Ovary (tissue), 7 donors: ENCODE measurements at regions not wholly inside any gene's neighbourhood (a gene's known extent, or its start where the extent isn't known, plus 50 kb on each side); places are given as distances from the start of the nearest gene placed in this dataset.

Source experiments
- DNase-seq, 5 donors: peaks; one replicate each; pipeline ENCODE4 v3.0.0-alpha.2; 2019 to 2020
- H3K27ac ChIP-seq, 2 donors: fragments of 200-600 bp; one replicate each; pipeline versions ENCODE4 v1.5.1 to v1.8.0; 2019 to 2022
- H3K27me3 ChIP-seq: fragments of 200-600 bp; one replicate; pipeline ENCODE4 v1.8.0; 2022
- H3K36me3 ChIP-seq: fragments of 200-600 bp; sonication (generic); one replicate; pipeline ENCODE4 v1.5.1; 2019
- H3K4me1 ChIP-seq: one replicate; pipeline ENCODE4 v1.8.1; 2013; ENCODE audit warnings: mild to moderate bottlenecking, moderate library complexity; ENCODE audit not compliant: insufficient read depth
- H3K4me3 ChIP-seq: fragments of 200-600 bp; sonication (generic); one replicate; pipeline ENCODE4 v1.5.1; 2017
- H3K9me3 ChIP-seq, 2 donors: fragments of 200-600 bp in 1 of 2; sonication (generic) in 1 of 2; one replicate each; pipeline versions ENCODE4 v1.5.1 to v1.8.1; 2013 to 2019; ENCODE audit warnings: mild to moderate bottlenecking in 1 of 2, moderate library complexity in 1 of 2
- EP300 ChIP-seq: sonication (generic); formaldehyde crosslinking; IDR thresholded peaks from one replicate; pipeline ENCODE4 v1.6.1; 2017; ENCODE audit warnings: antibody characterized with exemption
- POLR2A ChIP-seq: fragments of 450-650 bp; IDR thresholded peaks from one replicate; pipeline ENCODE4 v1.6.1; 2017; ENCODE audit warnings: antibody characterized with exemption, mild to moderate bottlenecking, moderate library complexity
- WGBS, 3 donors: extraction: QIAGEN DNeasy Blood & Tissue Kit in 1 of 3; methylation state at CpG; one replicate each; pipeline versions ENCODE4 v1.1.5 to v1.1.7; 2013 to 2017; 5-methylcytosine and 5-hydroxymethylcytosine counted together
- intact Hi-C, 4 donors: fragments of 100-400 bp; cut with DNase I; formaldehyde crosslinking; loops; one replicate each; pipeline versions ENCODE4 v1.11.0 to v1.15.1; 2022 to 2023
- TF ChIP-seq, protein P1 (sequence below), 3 donors: fragments of 450-650 bp in 2 of 3; fragments of 200-600 bp in 1 of 3; IDR thresholded peaks; one replicate each; pipeline versions ENCODE4 v1.5.1 to v1.8.0; 2016 to 2022; ENCODE audit warnings: antibody characterized with exemption in 3 of 3, mild to moderate bottlenecking in 1 of 3
- donor health status: DM: no; HTN: no; CAD: no; lungs with moderate emphysema.
- donor health status: DM: no; HTN: no; CAD: no.
- donor health status: Bipolar disorder and iron deficiency.
- donor health status: DM: no; HTN: no; CAD: no.
- donor health status: DM: yes; HTN: yes; CAD: no.

DNA sequence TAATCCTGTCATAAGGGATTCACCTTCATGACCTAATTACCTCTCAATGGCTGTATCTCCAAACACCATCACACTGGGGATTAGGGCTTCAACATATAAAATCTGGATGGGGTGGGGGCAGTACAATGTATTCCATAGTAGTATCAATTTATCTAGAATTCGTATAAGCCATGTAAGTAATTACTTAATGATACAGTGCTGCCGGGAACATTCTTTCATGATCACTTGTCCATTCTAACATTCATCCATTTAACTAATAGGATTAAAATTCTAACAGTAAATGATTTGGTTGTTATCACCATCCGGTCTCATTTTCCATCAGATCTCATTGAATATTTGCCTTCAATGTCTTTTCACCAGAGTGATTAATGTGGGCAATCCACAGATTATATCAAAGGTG, 1620.9 kb upstream of the TENM3 start:
- Histone ChIP-seq H3K27me3 (no peaks in the 10 kb centered on the region), H3K4me3 (no peak overlapping the region), H3K27ac (no peak overlapping the region), H3K36me3 (no peaks in the 10 kb centered on the region), H3K9me3 (no peaks in the 10 kb centered on the region), H3K4me1 (no peaks in the 10 kb centered on the region)
- intact Hi-C loops = no loop called here
- no peak for TF ChIP-seq EP300
- no peak for DNase-seq
- 70 to 87% (median 87%) methylated on average over 3 of the region's 3 CpGs for WGBS, 3 donors

DNA sequence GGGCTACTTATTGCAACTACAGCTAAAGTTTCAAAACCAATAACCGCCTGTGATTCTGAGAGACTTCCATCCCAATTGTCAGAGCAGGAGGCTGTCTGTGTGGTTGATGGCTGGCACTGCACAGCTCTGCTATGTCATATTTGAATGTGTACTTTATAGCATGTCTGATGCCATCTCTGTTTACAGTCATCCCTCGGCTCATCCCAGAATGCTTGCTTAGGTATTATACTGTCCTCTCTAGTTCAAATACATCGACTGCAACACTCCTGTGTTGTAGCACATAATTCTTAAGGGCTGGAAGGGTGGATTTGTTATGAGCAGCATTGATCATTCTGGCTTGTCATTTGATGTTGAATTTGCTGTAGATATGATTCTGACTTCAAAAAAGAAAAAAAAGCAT, 1617.5 kb upstream of the TENM3 start:
- WGBS, 3 donors = 77 to 91% (median 83%) methylated on average over 3 of the region's 3 CpGs
- intact Hi-C loops = no loop called here
- H3K4me3 ChIP-seq = no peak overlapping the region

DNA sequence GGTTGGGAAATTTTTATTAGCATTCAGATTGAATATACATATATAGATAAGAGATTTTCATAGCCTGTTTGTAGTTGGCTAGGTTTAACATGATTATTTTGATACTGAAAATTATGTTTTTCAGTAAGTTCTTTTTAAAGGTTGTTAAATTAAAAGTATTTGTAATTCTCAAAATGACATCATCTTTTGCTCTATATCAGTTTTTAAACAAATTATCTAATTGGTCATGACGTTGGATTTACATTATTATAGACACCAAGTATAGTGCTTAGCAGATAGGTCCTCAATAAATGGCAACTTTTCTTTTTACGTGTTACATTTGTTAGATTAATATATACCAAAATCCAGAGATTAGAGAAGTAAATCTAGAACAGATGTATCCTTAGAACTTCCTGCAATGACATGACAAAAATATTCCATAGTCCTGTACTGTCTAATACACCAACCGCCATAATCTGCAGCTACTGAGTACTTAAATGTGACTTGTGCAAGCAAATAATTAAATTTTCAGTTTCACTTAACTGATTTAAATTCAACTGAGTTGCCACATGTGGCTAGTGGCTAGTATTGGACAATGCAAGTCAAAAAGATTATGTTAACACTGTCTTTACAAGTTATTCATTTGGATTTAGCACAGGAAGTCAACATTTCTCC, 1613.1 kb upstream of the TENM3 start:
- intact Hi-C loops = no loop called here
- H3K9me3 ChIP-seq = no peaks in the 10 kb centered on the region

More for the DNA sequence above, 1617.5 kb upstream of the TENM3 start:
- Histone ChIP-seq H3K9me3 (no peaks in the 10 kb centered on the region), H3K27ac (no peak overlapping the region), H3K4me1 (no peaks in the 10 kb centered on the region), H3K36me3 (no peaks in the 10 kb centered on the region), H3K27me3 (no peaks in the 10 kb centered on the region)
- no peak for DNase-seq
- no peak for TF ChIP-seq POLR2A
- TF ChIP-seq, protein P1, sequence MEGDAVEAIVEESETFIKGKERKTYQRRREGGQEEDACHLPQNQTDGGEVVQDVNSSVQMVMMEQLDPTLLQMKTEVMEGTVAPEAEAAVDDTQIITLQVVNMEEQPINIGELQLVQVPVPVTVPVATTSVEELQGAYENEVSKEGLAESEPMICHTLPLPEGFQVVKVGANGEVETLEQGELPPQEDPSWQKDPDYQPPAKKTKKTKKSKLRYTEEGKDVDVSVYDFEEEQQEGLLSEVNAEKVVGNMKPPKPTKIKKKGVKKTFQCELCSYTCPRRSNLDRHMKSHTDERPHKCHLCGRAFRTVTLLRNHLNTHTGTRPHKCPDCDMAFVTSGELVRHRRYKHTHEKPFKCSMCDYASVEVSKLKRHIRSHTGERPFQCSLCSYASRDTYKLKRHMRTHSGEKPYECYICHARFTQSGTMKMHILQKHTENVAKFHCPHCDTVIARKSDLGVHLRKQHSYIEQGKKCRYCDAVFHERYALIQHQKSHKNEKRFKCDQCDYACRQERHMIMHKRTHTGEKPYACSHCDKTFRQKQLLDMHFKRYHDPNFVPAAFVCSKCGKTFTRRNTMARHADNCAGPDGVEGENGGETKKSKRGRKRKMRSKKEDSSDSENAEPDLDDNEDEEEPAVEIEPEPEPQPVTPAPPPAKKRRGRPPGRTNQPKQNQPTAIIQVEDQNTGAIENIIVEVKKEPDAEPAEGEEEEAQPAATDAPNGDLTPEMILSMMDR (IDR thresholded peaks at IDR 0.05) = no peak
- TF ChIP-seq EP300 = no peak

DNA sequence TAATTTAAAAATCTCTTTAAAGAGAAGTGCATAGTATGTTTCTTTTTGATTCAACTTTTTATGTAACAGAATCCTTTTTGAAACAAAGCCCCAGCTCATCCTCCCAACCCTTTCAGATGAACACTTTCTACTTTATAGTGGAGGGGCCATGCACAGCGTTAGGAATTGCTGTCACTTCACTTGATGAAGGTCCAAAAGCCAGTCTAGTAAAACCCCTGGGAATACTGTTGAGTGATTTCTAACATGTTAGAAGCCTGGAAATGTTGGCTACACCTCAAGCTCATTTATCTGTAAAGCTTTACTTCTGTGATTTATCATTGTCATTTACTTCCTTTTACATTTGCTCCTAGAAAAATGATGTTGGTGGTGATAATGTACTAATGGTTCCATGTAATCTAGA, 1608.9 kb upstream of the TENM3 start:
- TF ChIP-seq EP300 (no peak), POLR2A (no peak)
- TF ChIP-seq, protein P1 (IDR thresholded peaks at IDR 0.05) = no peak
- H3K4me3 ChIP-seq = no peak overlapping the region
- WGBS, 3 donors = 29 to 48% (median 44%) methylated on average over 1 of the region's 1 CpG

More for the DNA sequence above, 1613.1 kb upstream of the TENM3 start:
- no peak overlapping the region for H3K27ac ChIP-seq
- H3K27me3 ChIP-seq = no peaks in the 10 kb centered on the region
- no peaks in the 10 kb centered on the region for H3K4me1 ChIP-seq
- H3K36me3 ChIP-seq = no peaks in the 10 kb centered on the region
- TF ChIP-seq EP300 (no peak), POLR2A (no peak)
- TF ChIP-seq, protein P1 (IDR thresholded peaks at IDR 0.05) = no peak
- no peak overlapping the region for H3K4me3 ChIP-seq
- 62 to 72% (median 69%) methylated on average over 3 of the region's 3 CpGs for WGBS, 3 donors
- no peak for DNase-seq

DNA sequence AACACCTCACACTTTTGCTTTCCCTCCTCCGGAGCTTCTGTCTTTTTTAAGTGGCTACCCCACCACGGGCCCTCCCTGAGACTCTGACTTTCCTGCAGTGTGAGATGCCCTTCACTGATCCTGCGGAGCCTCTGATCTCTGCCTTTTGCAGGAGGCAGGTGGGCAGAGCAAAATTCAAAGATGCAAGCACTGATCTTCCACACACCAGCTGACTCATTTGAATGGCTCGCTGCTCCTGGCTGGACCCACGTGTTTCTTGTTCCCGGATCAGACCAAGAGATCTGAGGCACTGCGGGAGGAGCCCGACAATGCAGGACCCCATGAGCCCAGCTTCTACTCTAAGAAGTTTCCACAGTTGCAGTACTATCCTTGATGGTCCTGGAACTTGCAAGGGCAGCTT, 1607.9 kb upstream of the TENM3 start:
- no peak overlapping the region for H3K4me3 ChIP-seq
- intact Hi-C loops = no loop called here
- TF ChIP-seq, protein P1 (IDR thresholded peaks at IDR 0.05) = no peak
- TF ChIP-seq POLR2A (no peak), EP300 (no peak)

More for the DNA sequence above, 1608.9 kb upstream of the TENM3 start:
- Histone ChIP-seq H3K27ac (no peak overlapping the region), H3K9me3 (no peaks in the 10 kb centered on the region), H3K4me1 (no peaks in the 10 kb centered on the region), H3K27me3 (no peaks in the 10 kb centered on the region), H3K36me3 (no peaks in the 10 kb centered on the region)
- intact Hi-C loops = no loop called here
- DNase-seq = no peak

More for the DNA sequence above, 1607.9 kb upstream of the TENM3 start:
- Histone ChIP-seq H3K27me3 (no peaks in the 10 kb centered on the region), H3K27ac (no peak overlapping the region), H3K36me3 (no peaks in the 10 kb centered on the region), H3K9me3 (no peaks in the 10 kb centered on the region), H3K4me1 (no peaks in the 10 kb centered on the region)
- 69 to 84% (median 74%) methylated on average over 8 of the region's 8 CpGs for WGBS, 3 donors
- DNase-seq = no peak
